WTC11 (cell line): ENCODE measurements at regions not wholly inside any gene's neighbourhood (a gene's known extent, or its start where the extent isn't known, plus 50 kb on each side); places are given as distances from the start of the nearest gene placed in this dataset.
A peak's percentile ranks its signal among the peaks of the same experiment; 100 is the strongest.

Experiments
- ATAC-seq: fragments of 200-7000 bp; cut with Tn5 transposase; 2 replicates; pipeline ENCODE4 v1.10.0; 2021; ENCODE audit warnings: mild to moderate bottlenecking, moderate library complexity
- CTCF ChIA-PET: fragments of 300-600 bp; sonication (Branson Sonifier 250); formaldehyde crosslinking; loops from one replicate; lab custom pipeline; 2021; ENCODE audit warnings: antibody characterized with exemption; lab: Charles Lee
- POLR2A ChIA-PET: fragments of 350-600 bp; sonication (Branson Sonifier 250); formaldehyde crosslinking; loops from one replicate; lab custom pipeline; 2021; ENCODE audit warnings: antibody characterized with exemption; lab: Charles Lee
- DNase-seq: peaks from one replicate; pipeline ENCODE4 v3.0.0; 2021; ENCODE audit warnings: low spot score
- H3K27ac Mint-ChIP-seq: 2 replicates; pipeline ENCODE4 v1.8.0; 2021; ENCODE audit warnings: mixed read lengths
- H3K27me3 Mint-ChIP-seq: 2 replicates; pipeline ENCODE4 v1.8.0; 2021; ENCODE audit warnings: low read depth, mild to moderate bottlenecking, moderate library complexity, mixed read lengths
- H3K36me3 Mint-ChIP-seq: 2 replicates; pipeline ENCODE4 v1.8.0; 2021; ENCODE audit warnings: mixed read lengths
- H3K4me1 Mint-ChIP-seq: 2 replicates; pipeline ENCODE4 v1.8.0; 2022; ENCODE audit warnings: mixed read lengths
- H3K4me3 Mint-ChIP-seq: 2 replicates; pipeline ENCODE4 v1.8.0; 2021; ENCODE audit warnings: mild to moderate bottlenecking, moderate library complexity, mixed read lengths
- H3K9me3 Mint-ChIP-seq: 2 replicates; pipeline ENCODE4 v1.8.0; 2021; ENCODE audit warnings: mixed read lengths
- ATF2 ChIP-seq: sonication (generic); formaldehyde crosslinking; IDR thresholded peaks from 2 replicates; pipeline ENCODE4 v1.8.1; 2022; ENCODE audit warnings: low read depth, missing genetic modification reagents, borderline replicate concordance
- ATF6 ChIP-seq: sonication (generic); formaldehyde crosslinking; IDR thresholded peaks from 2 replicates; pipeline ENCODE4 v1.8.1; 2023; ENCODE audit warnings: mild to moderate bottlenecking, missing genetic modification reagents
- ELF4 ChIP-seq: sonication (generic); formaldehyde crosslinking; IDR thresholded peaks from 2 replicates; pipeline ENCODE4 v1.8.1; 2022; ENCODE audit warnings: low read depth, mild to moderate bottlenecking, moderate library complexity, missing genetic modification reagents
- ESRRA ChIP-seq: sonication (generic); formaldehyde crosslinking; IDR thresholded peaks from 2 replicates; pipeline ENCODE4 v1.8.1; 2022; ENCODE audit warnings: mild to moderate bottlenecking, missing genetic modification reagents, borderline replicate concordance
- HMGXB4 ChIP-seq: sonication (generic); formaldehyde crosslinking; IDR thresholded peaks from 2 replicates; pipeline ENCODE4 v1.8.1; 2023; ENCODE audit warnings: mild to moderate bottlenecking, moderate library complexity, missing genetic modification reagents
- MXD4 ChIP-seq: fragments of 250-450 bp; sonication (Bioruptor Pico); IDR thresholded peaks from 2 replicates; pipeline ENCODE4 v1.8.0; 2021; ENCODE audit warnings: mild to moderate bottlenecking, moderate library complexity, borderline replicate concordance
- OVOL2 ChIP-seq: fragments of 250-450 bp; sonication (Bioruptor Pico); IDR thresholded peaks from 2 replicates; pipeline ENCODE4 v1.9.0; 2021; ENCODE audit warnings: mild to moderate bottlenecking, borderline replicate concordance
- PRDM15 ChIP-seq: sonication (generic); formaldehyde crosslinking; IDR thresholded peaks from 2 replicates; pipeline ENCODE4 v1.8.0; 2022; ENCODE audit warnings: missing genetic modification reagents
- USF1 ChIP-seq: sonication (generic); formaldehyde crosslinking; IDR thresholded peaks from 2 replicates; pipeline ENCODE4 v1.8.0; 2022; ENCODE audit warnings: mild to moderate bottlenecking, missing genetic modification reagents
- ZMAT4 ChIP-seq: fragments of 250-450 bp; sonication (Bioruptor Pico); IDR thresholded peaks from 2 replicates; pipeline ENCODE4 v1.9.0; 2021; ENCODE audit warnings: mild to moderate bottlenecking
- ZNF416 ChIP-seq: fragments of 250-450 bp; sonication (Bioruptor Pico); IDR thresholded peaks from 2 replicates; pipeline ENCODE4 v1.9.0; 2021; ENCODE audit warnings: mild to moderate bottlenecking, inconsistent platforms
- ZNF423 ChIP-seq: fragments of 250-450 bp; sonication (Bioruptor Pico); IDR thresholded peaks from 2 replicates; pipeline ENCODE4 v2.1.2; 2022; ENCODE audit warnings: mild to moderate bottlenecking, moderate library complexity
- ZNF512 ChIP-seq: sonication (generic); formaldehyde crosslinking; IDR thresholded peaks from 2 replicates; pipeline ENCODE4 v1.8.1; 2022; ENCODE audit warnings: missing genetic modification reagents, borderline replicate concordance

- POLR2A ChIA-PET, result no interaction called here
- TF ChIP-seq ATF6 (CRISPR knock-in tag), result no peak
- no peak for TF ChIP-seq ZMAT4 (CRISPR knock-in tag)
- no peak for TF ChIP-seq PRDM15 (CRISPR knock-in tag)
- no peak for TF ChIP-seq USF1
- peak; percentile 18; the same call in 1 of the 2 replicates for TF ChIP-seq ZNF512 (CRISPR knock-in tag)
- Mint-ChIP-seq H3K9me3 (peaks cover 5% of the 10 kb centered on the region), H3K27ac (no peak overlapping the region), H3K4me1 (peaks cover 27% of the 10 kb centered on the region), H3K4me3 (no peak overlapping the region), H3K27me3 (peaks cover 18% of the 10 kb centered on the region), H3K36me3 (no peaks in the 10 kb centered on the region)
- DNase-seq (no peak), ATAC-seq (no peak)
- CTCF ChIA-PET, result no interaction called here
These were observed 116.8 kb upstream of the FGF3 start for GRCh38 chr11:69935941-69936505.

- H3K27me3 Mint-ChIP-seq, result peaks cover 16% of the 10 kb centered on the region
- ChIA-PET POLR2A (no interaction called here), CTCF (no interaction called here)
- TF ChIP-seq HMGXB4 (CRISPR knock-in tag), result no peak
- no peak for TF ChIP-seq ESRRA (CRISPR knock-in tag)
- TF ChIP-seq ATF2 (CRISPR knock-in tag), result no peak
- TF ChIP-seq ZNF416 (CRISPR knock-in tag), result no peak
- no peak for TF ChIP-seq ELF4
- no peak for TF ChIP-seq MXD4 (CRISPR knock-in tag)
- no peak for TF ChIP-seq OVOL2 (CRISPR knock-in tag)
- TF ChIP-seq PRDM15 (CRISPR knock-in tag), result no peak
- no peak for TF ChIP-seq ZNF423 (CRISPR knock-in tag)
- no peaks in the 10 kb centered on the region for H3K36me3 Mint-ChIP-seq
- H3K4me1 Mint-ChIP-seq, result peaks cover 26% of the 10 kb centered on the region
- DNase-seq, result no peak
- no peak overlapping the region for H3K27ac Mint-ChIP-seq
- H3K9me3 Mint-ChIP-seq, result peaks cover 5% of the 10 kb centered on the region
- ATAC-seq, result no peak
- H3K4me3 Mint-ChIP-seq, result no peak overlapping the region
These were observed 117.6 kb upstream of the FGF3 start for GRCh38 chr11:69936771-69937170.
